K562 (cell line): ENCODE measurements at regions not wholly inside any gene's neighbourhood (a gene's known extent, or its start where the extent isn't known, plus 50 kb on each side); places are given as distances from the start of the nearest gene placed in this dataset.

Experiments
- ATF2 ChIP-seq: sonication (generic); formaldehyde crosslinking; IDR thresholded peaks from 2 replicates; pipeline ENCODE4 v1.8.1; 2022; ENCODE audit warnings: missing genetic modification reagents
- DLX4 ChIP-seq: fragments of 250-450 bp; sonication (Bioruptor Pico); IDR thresholded peaks from 2 replicates; pipeline ENCODE4 v1.6.1; 2021; ENCODE audit warnings: mild to moderate bottlenecking
- MLX ChIP-seq, 2 experiments: fragments of 450-650 bp in 1 of 2; sonication (generic) in 1 of 2; formaldehyde crosslinking; conservative IDR thresholded peaks; 2 replicates each; pipeline versions ENCODE4 v1.4.0 to v1.8.1; 2020 to 2022; ENCODE audit warnings: mild to moderate bottlenecking in 1 of 2, missing genetic modification reagents in 1 of 2
- RFX7 ChIP-seq: fragments of 250-450 bp; sonication (Bioruptor Pico); IDR thresholded peaks from 2 replicates; pipeline ENCODE4 v1.5.1; 2021; ENCODE audit warnings: mild to moderate bottlenecking
- SNRNP70 ChIP-seq: fragments of 200-400 bp; formaldehyde crosslinking; optimal IDR thresholded peaks from 2 replicates; pipeline ENCODE3; 2017; ENCODE audit warnings: low read depth, low read length
- TBP ChIP-seq: optimal IDR thresholded peaks from 2 replicates; pipeline ENCODE3; 2011; ENCODE audit warnings: low read depth, low read length, improper control_type of control experiment
- TCF7 ChIP-seq: sonication (generic); IDR thresholded peaks from 2 replicates; pipeline ENCODE4 v1.6.1; 2016; ENCODE audit warnings: antibody characterized with exemption, borderline replicate concordance
- THRAP3 ChIP-seq: fragments of 450-650 bp; IDR thresholded peaks from 2 replicates; pipeline ENCODE4 v1.6.1; 2016; ENCODE audit warnings: mild to moderate bottlenecking, inconsistent platforms, borderline replicate concordance
- ZBTB17 ChIP-seq: fragments of 450-650 bp; formaldehyde crosslinking; IDR thresholded peaks from 2 replicates; pipeline ENCODE4 v1.4.0; 2020; ENCODE audit warnings: mild to moderate bottlenecking
- TF ChIP-seq, protein P1 (sequence below): sonication (generic); formaldehyde crosslinking; IDR thresholded peaks from 2 replicates; pipeline ENCODE4 v1.9.0; 2022; ENCODE audit warnings: mild to moderate bottlenecking, missing genetic modification reagents
- TF ChIP-seq, protein P2 (sequence below), 3 experiments: IDR thresholded peaks in 2 of 3; conservative IDR thresholded peaks in 1 of 3; 2 replicates each; pipeline ENCODE4 v1.5.1; 2011 to 2012; ENCODE audit warnings: low read length in 3 of 3, mild to moderate bottlenecking in 3 of 3, control low read depth in 2 of 3, improper control_type of control experiment in 1 of 3, inconsistent platforms in 1 of 3, low read depth in 1 of 3, mixed read lengths in 1 of 3, moderate library complexity in 1 of 3; ENCODE audit not compliant: insufficient read depth in 2 of 3
- TF ChIP-seq, protein P3 (sequence below): fragments of 450-650 bp; IDR thresholded peaks from 2 replicates; pipeline ENCODE4 v1.6.1; 2016; ENCODE audit warnings: borderline replicate concordance

DNA sequence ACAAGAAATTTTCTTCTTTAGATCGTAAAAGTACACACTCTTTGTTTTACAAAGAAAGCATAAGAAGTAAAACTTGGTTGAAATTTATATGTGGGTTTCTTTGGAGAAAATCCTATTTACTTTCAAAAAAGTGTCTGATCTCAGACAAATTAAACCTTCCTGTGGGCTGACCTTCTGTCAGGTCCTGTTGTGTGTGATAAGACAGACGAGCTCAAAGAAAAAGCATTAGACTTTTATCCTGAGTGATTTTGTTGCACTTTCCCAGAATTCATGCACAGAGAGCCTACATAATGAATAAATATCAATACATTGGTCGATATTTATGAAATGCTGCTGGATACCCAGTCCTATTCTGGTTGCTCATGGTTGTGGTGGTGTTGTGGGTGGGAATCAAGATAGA lies 302.1 kb upstream of the SYNCRIP start:
- TF ChIP-seq TBP (no peak), THRAP3 (no peak), DLX4 (CRISPR knock-in tag) (no peak), MLX (CRISPR knock-in tag; conservative IDR thresholded peaks at IDR 0.05) (no peak), ZBTB17 (CRISPR knock-in tag) (no peak), SNRNP70 (no peak), RFX7 (CRISPR knock-in tag) (no peak), ATF2 (CRISPR knock-in tag) (no peak), TCF7 (no peak)
- TF ChIP-seq, protein P1, sequence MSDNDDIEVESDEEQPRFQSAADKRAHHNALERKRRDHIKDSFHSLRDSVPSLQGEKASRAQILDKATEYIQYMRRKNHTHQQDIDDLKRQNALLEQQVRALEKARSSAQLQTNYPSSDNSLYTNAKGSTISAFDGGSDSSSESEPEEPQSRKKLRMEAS (CRISPR knock-in tag) = no peak
- TF ChIP-seq, protein P2, sequence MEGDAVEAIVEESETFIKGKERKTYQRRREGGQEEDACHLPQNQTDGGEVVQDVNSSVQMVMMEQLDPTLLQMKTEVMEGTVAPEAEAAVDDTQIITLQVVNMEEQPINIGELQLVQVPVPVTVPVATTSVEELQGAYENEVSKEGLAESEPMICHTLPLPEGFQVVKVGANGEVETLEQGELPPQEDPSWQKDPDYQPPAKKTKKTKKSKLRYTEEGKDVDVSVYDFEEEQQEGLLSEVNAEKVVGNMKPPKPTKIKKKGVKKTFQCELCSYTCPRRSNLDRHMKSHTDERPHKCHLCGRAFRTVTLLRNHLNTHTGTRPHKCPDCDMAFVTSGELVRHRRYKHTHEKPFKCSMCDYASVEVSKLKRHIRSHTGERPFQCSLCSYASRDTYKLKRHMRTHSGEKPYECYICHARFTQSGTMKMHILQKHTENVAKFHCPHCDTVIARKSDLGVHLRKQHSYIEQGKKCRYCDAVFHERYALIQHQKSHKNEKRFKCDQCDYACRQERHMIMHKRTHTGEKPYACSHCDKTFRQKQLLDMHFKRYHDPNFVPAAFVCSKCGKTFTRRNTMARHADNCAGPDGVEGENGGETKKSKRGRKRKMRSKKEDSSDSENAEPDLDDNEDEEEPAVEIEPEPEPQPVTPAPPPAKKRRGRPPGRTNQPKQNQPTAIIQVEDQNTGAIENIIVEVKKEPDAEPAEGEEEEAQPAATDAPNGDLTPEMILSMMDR (IDR thresholded peaks at IDR 0.05 in 2 of 3, conservative IDR thresholded peaks at IDR 0.05 in 1 of 3; ENCODE audit: insufficient read depth in 2 of 3, low read depth in 1 of 3, low read length in 3 of 3) = no peak
- TF ChIP-seq, protein P3, sequence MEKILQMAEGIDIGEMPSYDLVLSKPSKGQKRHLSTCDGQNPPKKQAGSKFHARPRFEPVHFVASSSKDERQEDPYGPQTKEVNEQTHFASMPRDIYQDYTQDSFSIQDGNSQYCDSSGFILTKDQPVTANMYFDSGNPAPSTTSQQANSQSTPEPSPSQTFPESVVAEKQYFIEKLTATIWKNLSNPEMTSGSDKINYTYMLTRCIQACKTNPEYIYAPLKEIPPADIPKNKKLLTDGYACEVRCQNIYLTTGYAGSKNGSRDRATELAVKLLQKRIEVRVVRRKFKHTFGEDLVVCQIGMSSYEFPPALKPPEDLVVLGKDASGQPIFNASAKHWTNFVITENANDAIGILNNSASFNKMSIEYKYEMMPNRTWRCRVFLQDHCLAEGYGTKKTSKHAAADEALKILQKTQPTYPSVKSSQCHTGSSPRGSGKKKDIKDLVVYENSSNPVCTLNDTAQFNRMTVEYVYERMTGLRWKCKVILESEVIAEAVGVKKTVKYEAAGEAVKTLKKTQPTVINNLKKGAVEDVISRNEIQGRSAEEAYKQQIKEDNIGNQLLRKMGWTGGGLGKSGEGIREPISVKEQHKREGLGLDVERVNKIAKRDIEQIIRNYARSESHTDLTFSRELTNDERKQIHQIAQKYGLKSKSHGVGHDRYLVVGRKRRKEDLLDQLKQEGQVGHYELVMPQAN = no peak
